ENCODE measurements at regions not wholly inside any gene's neighbourhood (a gene's known extent, or its start where the extent isn't known, plus 50 kb on each side); places are given as distances from the start of the nearest gene placed in this dataset.

DNA sequence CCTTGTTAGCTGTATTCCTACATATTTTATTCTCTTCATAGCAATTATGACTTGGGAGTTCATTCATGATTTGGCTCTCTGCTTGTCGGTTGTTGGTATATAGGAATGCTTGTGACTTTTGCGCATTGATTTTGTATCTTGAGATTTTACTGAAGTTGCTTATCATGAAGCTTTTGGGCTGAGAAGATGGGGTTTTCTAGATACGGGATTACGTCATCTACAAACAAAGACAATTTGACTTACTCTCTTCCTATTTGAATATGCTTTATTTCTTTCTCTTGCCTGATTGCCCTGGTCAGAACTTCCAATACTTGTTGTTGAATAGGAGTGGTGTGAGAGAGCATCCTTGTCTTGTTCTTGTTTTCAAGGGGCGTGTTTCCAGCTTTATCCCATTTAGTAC is 569.8 kb upstream of the NRXN1 start:
- ChIA-PET CTCF (no interaction called here), POLR2A (ENCODE audit: low non-redundant PET) (no interaction called here)
- TF ChIP-seq, protein P1, sequence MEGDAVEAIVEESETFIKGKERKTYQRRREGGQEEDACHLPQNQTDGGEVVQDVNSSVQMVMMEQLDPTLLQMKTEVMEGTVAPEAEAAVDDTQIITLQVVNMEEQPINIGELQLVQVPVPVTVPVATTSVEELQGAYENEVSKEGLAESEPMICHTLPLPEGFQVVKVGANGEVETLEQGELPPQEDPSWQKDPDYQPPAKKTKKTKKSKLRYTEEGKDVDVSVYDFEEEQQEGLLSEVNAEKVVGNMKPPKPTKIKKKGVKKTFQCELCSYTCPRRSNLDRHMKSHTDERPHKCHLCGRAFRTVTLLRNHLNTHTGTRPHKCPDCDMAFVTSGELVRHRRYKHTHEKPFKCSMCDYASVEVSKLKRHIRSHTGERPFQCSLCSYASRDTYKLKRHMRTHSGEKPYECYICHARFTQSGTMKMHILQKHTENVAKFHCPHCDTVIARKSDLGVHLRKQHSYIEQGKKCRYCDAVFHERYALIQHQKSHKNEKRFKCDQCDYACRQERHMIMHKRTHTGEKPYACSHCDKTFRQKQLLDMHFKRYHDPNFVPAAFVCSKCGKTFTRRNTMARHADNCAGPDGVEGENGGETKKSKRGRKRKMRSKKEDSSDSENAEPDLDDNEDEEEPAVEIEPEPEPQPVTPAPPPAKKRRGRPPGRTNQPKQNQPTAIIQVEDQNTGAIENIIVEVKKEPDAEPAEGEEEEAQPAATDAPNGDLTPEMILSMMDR (conservative IDR thresholded peaks at IDR 0.05; ENCODE audit: low read depth): no peak
- DNase-seq (ENCODE audit: low spot score): no peak
- H3K27ac ChIP-seq: no peak overlapping the region

DNA sequence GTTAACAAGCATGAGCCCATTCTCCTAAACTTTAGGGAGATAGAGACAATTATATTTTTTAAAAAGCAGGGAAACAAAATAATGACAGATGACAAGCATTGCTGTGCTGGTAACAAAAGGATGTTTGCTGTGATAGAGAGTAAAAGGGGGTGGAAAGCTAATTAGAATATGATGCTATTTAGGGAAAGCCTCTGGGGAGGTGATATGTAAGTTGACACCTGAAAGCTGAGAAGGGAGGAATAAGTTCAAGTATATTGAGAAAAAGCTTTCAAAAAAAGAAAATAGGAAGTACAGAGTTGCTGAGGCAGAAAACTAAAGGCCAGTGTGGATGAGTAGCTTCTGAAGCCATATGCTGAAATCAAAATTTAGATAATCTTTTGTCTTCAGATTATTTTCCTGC is 565.2 kb upstream of the NRXN1 start:
- TF ChIP-seq, protein P1 (conservative IDR thresholded peaks at IDR 0.05; ENCODE audit: low read depth): no peak
- ChIA-PET CTCF (interaction anchor here (0.7 kb wide), 1 partner anchor 1046 kb away, joined by 3 read pairs; no protein-coding TSS in a partner anchor), POLR2A (ENCODE audit: low non-redundant PET) (no interaction called here)
- no peak for DNase-seq (ENCODE audit: low spot score)
- no peak overlapping the region for H3K27ac ChIP-seq

DNA sequence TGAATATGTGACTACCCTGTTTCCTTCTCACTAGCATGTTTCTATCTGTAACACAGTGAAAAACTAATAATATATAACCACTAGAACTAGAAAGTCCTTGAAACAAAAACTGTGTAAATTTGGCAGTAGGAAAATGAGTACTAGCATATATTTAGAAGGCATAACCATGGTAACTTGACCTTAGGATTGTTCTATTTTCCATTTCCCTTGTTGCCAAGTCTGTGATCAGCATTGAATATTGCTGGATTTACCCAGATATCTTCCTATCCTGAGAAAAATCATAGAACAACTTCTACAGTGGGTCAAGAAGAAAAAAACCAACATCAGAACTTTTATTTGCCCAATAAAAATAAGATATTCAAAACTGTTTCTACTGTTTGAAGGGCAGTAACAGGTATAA is 563.9 kb upstream of the NRXN1 start:
- TF ChIP-seq, protein P1 (conservative IDR thresholded peaks at IDR 0.05; ENCODE audit: low read depth): no peak
- no peak for DNase-seq (ENCODE audit: low spot score)
- ChIA-PET POLR2A (ENCODE audit: low non-redundant PET) (no interaction called here), CTCF (no interaction called here)
- no peak overlapping the region for H3K27ac ChIP-seq

DNA sequence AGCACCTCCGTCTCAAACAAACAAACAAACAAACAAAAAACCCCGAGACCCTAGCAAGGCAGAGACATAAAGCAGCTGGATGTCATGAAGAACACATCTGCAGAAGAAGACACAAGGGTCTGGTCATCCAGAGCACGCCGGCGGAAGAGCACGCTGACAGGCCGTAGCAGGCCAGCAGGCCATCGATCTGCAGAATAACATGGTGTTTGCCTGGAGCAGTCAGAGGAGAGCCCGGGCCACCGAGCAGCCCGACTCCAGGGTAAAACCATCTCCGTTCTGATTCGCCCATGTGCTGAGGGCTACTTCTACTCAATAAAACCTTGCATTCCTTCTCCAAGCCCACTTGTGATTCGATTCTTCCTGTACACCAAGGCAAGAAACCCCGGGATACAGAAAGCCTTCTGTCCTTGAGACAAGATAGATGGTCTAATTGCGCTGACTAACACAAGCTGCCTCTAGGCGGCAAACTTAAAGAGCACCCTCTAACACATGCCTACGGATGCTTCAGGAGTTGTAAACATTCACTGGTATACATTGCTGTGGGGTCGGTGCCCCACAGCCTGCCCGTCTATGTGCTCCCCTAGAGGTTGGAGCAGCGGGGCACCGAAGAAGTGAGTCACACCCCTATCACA is 549.8 kb upstream of the NRXN1 start:
- ChIA-PET POLR2A (ENCODE audit: low non-redundant PET) (no interaction called here), CTCF (no interaction called here)
- TF ChIP-seq, protein P1 (conservative IDR thresholded peaks at IDR 0.05; ENCODE audit: low read depth): no peak
- no peak overlapping the region for H3K27ac ChIP-seq
- no peak for DNase-seq (ENCODE audit: low spot score)

DNA sequence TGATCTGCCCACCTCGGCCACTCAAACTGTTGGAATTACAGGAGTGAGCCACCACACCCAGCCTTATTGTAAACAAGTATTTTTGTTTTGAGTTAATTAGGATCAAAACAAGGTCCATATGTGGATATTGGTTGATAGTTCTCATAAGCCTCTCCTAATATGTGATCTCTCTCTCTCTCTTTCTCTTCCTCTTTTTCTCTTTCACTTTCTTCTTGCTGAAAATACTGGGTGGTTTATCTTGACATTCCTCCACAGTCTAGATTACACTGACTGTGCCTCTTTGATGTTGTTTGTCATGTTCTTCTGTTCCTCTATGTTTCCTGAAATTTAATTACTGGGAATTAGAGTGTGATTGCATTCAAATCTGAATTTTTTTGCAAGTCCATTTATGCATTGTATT is 547.5 kb upstream of the NRXN1 start:
- H3K27ac ChIP-seq: no peak overlapping the region
- ChIA-PET POLR2A (ENCODE audit: low non-redundant PET) (no interaction called here), CTCF (no interaction called here)
- TF ChIP-seq, protein P1 (conservative IDR thresholded peaks at IDR 0.05; ENCODE audit: low read depth): no peak
- no peak for DNase-seq (ENCODE audit: low spot score)

DNA sequence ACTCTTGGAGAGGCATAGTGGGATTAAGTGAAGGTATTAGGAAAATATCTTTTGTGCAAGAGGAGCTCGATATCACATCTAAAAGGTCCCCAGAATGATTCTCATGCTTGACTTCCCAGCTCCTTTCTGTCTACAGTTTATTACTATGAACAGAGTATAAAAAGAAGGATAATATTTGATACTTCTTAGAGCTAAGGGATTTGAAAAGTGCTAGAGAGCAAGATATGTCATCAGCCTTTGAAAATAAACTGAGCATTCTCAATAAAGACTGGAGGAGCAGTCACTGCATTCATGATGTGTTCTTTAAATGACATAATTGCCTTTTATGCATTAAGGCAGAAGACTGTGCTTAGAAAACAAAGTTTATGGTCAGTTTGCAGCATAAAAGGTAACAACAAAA is 543.2 kb upstream of the NRXN1 start:
- H3K27ac ChIP-seq: no peak overlapping the region
- TF ChIP-seq, protein P1 (conservative IDR thresholded peaks at IDR 0.05; ENCODE audit: low read depth): no peak
- no peak for DNase-seq (ENCODE audit: low spot score)
- ChIA-PET POLR2A (ENCODE audit: low non-redundant PET) (no interaction called here), CTCF (no interaction called here)

DNA sequence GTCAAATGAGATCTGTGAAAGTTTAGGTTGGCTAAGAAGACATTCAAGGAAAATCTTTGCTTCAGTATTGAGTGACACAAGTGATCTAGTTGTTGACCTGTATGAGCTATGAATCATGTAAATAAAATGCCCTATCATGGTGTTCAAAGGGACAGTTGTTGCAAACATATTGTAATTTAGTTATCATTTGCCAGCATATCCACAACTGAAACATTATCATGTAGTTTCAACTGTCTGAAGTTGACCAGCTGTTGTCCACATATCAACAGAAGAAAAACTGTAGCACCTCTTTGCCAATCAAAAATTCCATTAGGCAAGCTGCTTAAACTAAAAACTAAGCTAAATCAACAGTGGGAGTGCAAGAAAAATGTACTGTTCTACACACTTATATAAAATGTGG is 527.1 kb upstream of the NRXN1 start:
- no peak overlapping the region for H3K27ac ChIP-seq
- ChIA-PET POLR2A (ENCODE audit: low non-redundant PET) (no interaction called here), CTCF (no interaction called here)
- TF ChIP-seq, protein P1 (conservative IDR thresholded peaks at IDR 0.05; ENCODE audit: low read depth): no peak
- DNase-seq (ENCODE audit: low spot score): no peak
